Ecto neural progenitor cell (in vitro differentiated cells): ENCODE measurements at regions not wholly inside any gene's neighbourhood (a gene's known extent, or its start where the extent isn't known, plus 50 kb on each side); places are given as distances from the start of the nearest gene placed in this dataset.

ENCODE experiments used
- DNase-seq: peaks from one replicate; pipeline ENCODE4 v3.0.0-alpha.2; 2018; ENCODE audit warnings: low spot score

- DNase-seq, result no peak
Measured at GRCh38 chr2:29974086-29974485, 52.7 kb upstream of the ALK start.

DNA sequence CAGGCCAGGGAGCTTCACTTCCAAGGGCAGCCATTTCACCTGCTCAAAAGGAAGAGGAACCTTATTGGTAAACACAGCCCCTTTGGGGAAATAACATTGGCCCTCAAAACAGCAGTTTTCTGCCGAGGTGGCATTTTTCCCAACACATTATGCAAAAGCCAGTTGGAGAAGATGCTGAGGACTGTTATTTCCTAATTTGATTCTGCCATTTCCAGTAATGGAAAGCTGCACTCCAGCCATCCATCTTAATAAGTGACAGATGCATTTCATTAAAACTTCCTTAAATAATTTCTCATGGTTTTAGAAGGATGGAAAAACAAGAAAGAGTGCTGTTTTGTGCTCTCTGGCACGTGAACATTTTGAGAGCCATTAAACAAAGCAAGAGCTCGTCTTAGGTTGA is 55.9 kb upstream of the ALK start:
- DNase-seq, result no peak

- DNase-seq, result no peak
Measured at GRCh38 chr2:29981402-29981801, 60.0 kb upstream of the ALK start.

GRCh38 chr2:29983308-29983707 is 61.9 kb upstream of the ALK start:
- DNase-seq, result no peak

- DNase-seq, result no peak
Measured at GRCh38 chr2:29987146-29987545, 65.8 kb upstream of the ALK start.

DNA sequence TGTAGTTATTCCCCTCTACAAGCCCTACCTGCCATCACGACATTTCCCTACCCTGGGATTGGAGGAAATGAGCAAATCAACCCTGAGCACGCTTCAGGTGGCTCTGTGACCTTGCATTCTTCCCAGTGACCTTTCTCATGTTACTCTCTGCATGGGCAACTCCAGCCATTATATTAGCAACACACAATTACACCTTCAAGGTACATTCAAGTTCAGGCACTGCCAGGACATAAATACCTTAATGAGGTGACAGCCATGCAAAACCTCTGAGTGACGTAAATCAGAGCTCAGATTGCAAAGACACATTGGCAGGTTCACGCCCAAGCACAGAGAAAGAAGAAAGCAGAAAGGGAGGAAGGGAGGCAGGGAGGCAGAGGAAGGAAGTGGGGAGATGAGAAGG is 68.7 kb upstream of the ALK start:
- no peak for DNase-seq

GRCh38 chr2:29991086-29991485 is 69.7 kb upstream of the ALK start:
- DNase-seq, result no peak

GRCh38 chr2:29995241-29995640 is 73.9 kb upstream of the ALK start:
- DNase-seq, result no peak

DNA sequence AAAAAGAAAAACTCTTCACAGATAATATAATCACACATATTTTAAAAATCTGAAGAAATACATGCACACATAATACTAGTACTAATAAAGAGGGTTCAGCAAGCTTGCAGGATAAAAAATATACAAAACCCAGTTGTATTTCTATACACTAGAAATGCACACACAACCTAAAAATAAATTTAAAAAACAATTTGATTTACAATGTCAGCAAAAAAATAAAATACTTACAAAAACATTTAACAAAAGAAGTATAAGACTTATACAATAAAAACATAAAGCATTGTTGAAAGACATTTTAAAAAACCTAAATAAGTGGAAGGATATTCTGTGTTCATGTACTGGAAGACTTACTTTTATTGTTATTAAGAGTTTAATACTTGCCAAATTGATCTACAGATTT is 81.7 kb upstream of the ALK start:
- no peak for DNase-seq

DNA sequence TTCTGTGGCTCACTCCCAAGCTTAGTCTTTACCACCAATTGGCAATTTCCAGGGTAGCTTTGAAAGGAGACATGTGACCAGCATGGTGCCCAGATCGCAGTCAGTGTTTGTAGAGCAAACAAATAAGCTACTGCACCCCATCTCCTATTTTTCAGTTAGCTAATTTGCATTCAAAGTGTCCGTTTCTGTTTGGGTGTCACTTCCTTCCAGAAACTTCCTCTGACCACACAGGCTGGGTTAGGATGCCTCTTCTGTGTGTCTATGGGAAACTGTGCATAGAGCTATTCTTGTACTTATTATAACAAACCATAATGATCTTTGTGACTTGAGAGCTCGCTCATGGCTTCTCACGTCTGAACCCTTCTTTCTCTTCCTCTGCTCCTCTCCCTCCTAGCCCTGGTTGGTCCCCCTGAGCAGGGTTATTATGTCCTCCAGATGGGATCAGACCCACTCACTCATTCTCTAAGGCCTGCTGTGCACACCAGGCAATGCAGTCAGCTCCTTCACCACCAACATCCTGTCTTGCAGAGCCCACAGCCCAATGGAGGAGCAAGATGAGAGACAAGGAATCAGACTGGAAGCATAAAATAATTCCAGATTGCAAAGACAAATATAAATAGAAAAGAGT is 101.2 kb upstream of the ALK start:
- DNase-seq, result no peak

GRCh38 chr2:30024281-30024680 is 102.9 kb upstream of the ALK start:
- DNase-seq, result no peak

GRCh38 chr2:30026091-30027055 is 105.0 kb upstream of the ALK start:
- peak; percentile 77 for DNase-seq

DNA sequence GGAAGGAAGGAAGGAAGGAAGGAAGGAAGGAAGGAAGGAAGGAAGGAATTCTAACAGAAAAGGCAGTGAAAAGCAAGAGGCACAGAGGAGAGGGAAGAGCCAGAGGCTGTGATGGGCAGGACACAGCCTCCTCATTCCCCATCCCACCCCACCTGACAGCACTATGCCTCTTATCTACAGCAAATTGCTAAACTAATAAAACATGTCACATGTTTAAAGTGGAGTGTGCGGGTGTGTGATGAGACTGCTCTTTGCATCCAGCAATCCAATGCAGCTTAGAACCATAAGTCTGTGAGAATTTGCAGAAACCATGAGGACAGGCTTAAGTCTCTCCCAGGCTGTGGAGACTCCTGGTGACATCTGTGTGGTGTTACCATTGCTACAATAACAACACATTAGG is 108.4 kb upstream of the ALK start:
- no peak for DNase-seq

GRCh38 chr2:30030361-30030760 is 109.0 kb upstream of the ALK start:
- DNase-seq, result no peak

- no peak for DNase-seq
Measured at GRCh38 chr2:30031184-30031583, 109.8 kb upstream of the ALK start.

- no peak for DNase-seq
Measured at GRCh38 chr2:30034052-30034775, 112.6 kb upstream of the YPEL5 start.

DNA sequence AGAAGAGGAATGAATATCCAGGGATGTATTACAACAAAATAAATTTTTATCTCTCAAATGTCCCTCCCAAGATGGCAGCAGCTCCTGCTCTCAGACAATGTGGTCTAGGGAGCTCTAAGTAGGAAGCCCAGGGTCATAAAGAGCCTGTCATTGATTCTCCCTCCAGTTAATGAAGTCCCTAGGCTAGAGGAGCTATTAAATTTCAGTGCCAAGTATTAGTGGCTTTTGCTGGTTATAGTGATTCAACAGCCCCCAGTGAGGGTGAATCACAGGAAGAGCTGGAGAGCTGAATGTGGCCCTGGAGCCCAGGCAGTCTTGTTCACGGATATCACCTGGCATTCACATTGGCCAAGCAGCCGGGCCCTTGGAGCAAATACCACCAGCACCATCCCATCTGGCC is 109.8 kb upstream of the YPEL5 start:
- no peak for DNase-seq

DNA sequence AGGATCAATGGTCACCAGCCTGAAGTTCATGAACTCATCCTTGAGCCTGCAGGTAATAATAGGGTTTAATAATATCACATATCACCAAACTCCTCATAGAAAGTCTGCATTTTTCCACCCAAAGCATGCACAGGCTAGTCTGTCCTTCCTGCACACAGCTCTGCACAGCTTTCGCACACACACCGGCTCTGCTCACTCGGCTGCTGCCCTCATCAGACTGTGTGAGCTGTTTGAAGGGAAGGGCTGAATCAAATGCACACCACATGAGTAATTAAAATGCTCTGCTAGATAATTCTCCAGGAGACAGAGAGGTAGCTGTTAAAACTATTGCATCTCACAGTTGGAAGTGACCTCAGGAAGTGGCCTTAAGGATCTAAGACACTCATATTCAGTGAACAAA is 108.4 kb upstream of the YPEL5 start:
- DNase-seq, result no peak

DNA sequence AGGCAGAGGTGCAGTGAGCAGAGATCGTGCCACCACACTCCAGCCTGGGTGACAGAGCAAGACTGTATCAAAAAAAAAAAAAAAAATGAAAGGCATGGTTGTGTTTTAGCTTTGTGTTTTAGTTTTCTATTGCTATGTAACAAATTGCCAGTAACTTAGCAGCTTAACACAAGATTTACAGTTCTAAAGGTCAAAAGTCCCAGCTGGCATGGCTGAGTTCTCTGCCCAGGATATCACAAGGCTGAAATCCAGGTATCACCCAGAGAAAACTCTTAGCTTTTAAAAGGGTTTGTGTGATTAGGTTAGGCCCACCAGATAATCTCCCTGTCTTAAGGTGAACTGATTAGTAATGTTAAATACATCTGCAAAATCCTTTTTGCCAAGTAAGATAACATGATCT is 107.7 kb upstream of the YPEL5 start:
- DNase-seq, result no peak

GRCh38 chr2:30040147-30040546 is 106.7 kb upstream of the YPEL5 start:
- no peak for DNase-seq

DNA sequence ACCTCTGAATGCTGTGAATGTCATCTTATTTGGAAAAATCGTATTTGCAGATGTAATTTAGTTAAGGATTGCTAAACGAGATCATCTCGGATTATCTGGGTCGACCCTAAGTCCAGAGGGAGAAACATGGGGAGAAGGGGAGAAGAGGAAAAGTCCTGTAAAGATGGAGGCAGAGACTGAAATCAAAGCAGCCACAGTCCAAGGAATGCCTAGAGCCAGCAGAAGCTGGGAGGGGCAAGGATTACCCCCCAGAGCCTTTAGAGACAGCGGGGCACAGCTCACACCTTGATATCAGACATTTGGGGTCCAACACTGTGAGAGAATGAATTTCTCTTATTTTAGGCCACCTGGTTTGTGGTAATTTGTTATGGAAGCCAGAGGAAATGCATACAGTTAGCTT is 104.9 kb upstream of the YPEL5 start:
- DNase-seq, result no peak

DNA sequence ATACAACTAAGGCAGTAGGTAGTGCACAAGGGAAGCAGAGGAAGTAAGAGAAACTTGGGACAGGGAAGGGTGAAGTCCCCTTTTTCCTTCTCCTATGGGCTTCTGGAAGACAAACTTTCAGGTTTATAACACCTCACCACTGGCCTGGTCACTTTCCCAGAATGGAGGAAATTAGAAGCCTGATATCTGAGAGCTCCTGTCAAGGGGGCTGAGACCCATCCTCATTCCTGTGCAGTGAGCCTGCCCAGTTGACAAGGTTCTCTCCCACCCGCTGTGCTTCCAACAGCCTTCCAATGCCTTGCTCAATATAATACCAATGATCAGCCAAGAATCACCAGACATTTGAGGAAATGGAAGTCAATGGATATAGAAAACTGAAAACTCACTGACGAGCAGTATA is 100.4 kb upstream of the YPEL5 start:
- no peak for DNase-seq

DNA sequence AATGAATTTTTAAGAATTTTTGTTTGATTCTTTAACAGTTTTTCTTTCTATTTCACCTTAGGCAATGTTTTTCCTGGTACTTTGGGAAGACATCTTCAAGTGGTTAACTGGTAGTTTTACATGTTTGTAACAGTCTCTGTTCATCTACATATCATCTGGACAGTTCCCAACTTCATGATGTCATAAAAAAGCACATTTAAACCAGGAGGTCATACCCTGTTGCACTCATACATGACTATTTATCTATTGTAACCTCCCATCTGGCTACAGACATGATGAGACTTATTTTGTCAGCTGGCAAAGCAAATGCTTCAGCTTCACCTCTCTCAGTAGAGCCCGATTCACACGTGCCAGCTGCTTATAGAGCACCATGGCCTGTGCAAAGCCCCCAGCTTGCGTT is 99.8 kb upstream of the YPEL5 start:
- no peak for DNase-seq
